Upper lobe of left lung (tissue), 6 donors: ENCODE measurements at regions not wholly inside any gene's neighbourhood (a gene's known extent, or its start where the extent isn't known, plus 50 kb on each side); places are given as distances from the start of the nearest gene placed in this dataset.

Experiments used
- ATAC-seq, 2 donors: fragments of 200-7000 bp; cut with Tn5 transposase; one replicate each; pipeline ENCODE4 v1.9.1; 2022; ENCODE audit warnings: mild to moderate bottlenecking in 2 of 2, moderate library complexity in 2 of 2; ENCODE audit not compliant: low FRiP score in 2 of 2
- DNase-seq, 2 donors: peaks; one replicate each; pipeline ENCODE4 v3.0.0-alpha.2; 2019 to 2020
- H3K27ac ChIP-seq, 4 donors: fragments of 200-600 bp; sonication (generic); one replicate each; pipeline ENCODE4 v1.5.1; 2016 to 2019
- H3K27me3 ChIP-seq, 4 donors: fragments of 200-600 bp; sonication (generic); one replicate each; pipeline ENCODE4 v1.5.1; 2017 to 2019
- H3K36me3 ChIP-seq, 4 donors: fragments of 200-600 bp; sonication (generic); one replicate each; pipeline ENCODE4 v1.5.1; 2016 to 2019
- H3K4me1 ChIP-seq, 4 donors: fragments of 200-600 bp; sonication (generic); one replicate each; pipeline ENCODE4 v1.5.1; 2018 to 2019
- H3K4me3 ChIP-seq, 4 donors: fragments of 200-600 bp; sonication (generic); one replicate each; pipeline ENCODE4 v1.5.1; 2017 to 2019; ENCODE audit warnings: mild to moderate bottlenecking in 2 of 4, moderate library complexity in 1 of 4
- H3K9me3 ChIP-seq, 4 donors: fragments of 200-600 bp; sonication (generic); one replicate each; pipeline ENCODE4 v1.5.1; 2018 to 2019
- EP300 ChIP-seq, 4 donors: sonication (generic); formaldehyde crosslinking; IDR thresholded peaks; one replicate each; pipeline ENCODE4 v1.5.1; 2017; ENCODE audit warnings: antibody characterized with exemption in 4 of 4, control low read depth in 2 of 4
- POLR2A ChIP-seq, 4 donors: fragments of 450-650 bp; IDR thresholded peaks; one replicate each; pipeline ENCODE4 v1.5.1; 2016 to 2017; ENCODE audit warnings: antibody characterized with exemption in 4 of 4, mild to moderate bottlenecking in 2 of 4
- POLR2AphosphoS5 ChIP-seq, 2 donors: sonication (generic); formaldehyde crosslinking; IDR thresholded peaks; one replicate each; pipeline ENCODE4 v1.5.1; 2017; ENCODE audit warnings: antibody characterized with exemption in 2 of 2
- WGBS, 2 donors: methylation state at CpG; one replicate each; pipeline ENCODE4 v1.1.5; 2017 to 2018; 5-methylcytosine and 5-hydroxymethylcytosine counted together
- TF ChIP-seq, protein P1 (sequence below), 6 experiments: fragments of 450-650 bp in 4 of 6; fragments of 200-600 bp in 2 of 6; sonication (generic) in 2 of 6; IDR thresholded peaks; one replicate each; pipeline ENCODE4 v1.5.1; 2016 to 2019; ENCODE audit warnings: antibody characterized with exemption in 6 of 6
- donor health status: DM: no; HTN: no; CAD: no; lungs with moderate emphysema.
- donor health status: DM: no; HTN: yes; CAD: no; lungs with severe emphysema.

DNA sequence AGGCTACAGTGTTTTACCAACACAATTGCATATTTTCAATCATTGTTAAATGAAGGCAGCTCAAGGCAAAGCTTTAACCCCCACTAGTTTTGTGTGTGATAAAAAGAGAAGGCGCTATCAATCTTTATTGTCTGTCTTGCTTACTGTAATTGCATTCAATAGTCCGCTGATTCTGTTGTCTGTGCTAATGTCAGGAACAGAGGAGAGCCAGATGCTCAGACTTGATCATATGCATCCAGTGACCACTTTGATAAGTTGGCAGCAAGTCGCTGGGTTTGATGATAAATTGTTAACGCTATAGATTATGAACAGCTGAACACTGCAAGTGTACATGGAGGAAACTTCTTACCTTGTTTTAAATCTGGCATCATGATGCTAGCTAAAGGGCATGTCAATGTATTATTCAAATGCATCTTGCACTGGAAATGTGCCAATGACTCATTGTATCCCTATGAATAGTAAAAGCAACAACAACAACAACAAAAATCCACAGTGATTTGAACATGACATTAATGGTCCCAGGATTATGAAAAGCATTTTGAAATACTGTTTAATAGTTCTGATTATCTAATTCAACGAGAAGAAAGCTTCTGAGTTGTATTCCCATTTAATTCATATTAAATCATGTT is 423.5 kb upstream of the FANCL start:
- Histone ChIP-seq H3K27me3 (no peaks in the 10 kb centered on the region), H3K27ac (no peak overlapping the region), H3K4me1 (no peaks in the 10 kb centered on the region), H3K4me3 (no peak overlapping the region), H3K9me3 (no peaks in the 10 kb centered on the region), H3K36me3 (no peaks in the 10 kb centered on the region)
- ATAC-seq (no peak), DNase-seq (no peak)
- 69 to 88% methylated on average over 5 of the region's 5 CpGs for WGBS, 2 donors
- no peak for TF ChIP-seq POLR2AphosphoS5 (IDR thresholded peaks at IDR 0.05)
- TF ChIP-seq, protein P1, sequence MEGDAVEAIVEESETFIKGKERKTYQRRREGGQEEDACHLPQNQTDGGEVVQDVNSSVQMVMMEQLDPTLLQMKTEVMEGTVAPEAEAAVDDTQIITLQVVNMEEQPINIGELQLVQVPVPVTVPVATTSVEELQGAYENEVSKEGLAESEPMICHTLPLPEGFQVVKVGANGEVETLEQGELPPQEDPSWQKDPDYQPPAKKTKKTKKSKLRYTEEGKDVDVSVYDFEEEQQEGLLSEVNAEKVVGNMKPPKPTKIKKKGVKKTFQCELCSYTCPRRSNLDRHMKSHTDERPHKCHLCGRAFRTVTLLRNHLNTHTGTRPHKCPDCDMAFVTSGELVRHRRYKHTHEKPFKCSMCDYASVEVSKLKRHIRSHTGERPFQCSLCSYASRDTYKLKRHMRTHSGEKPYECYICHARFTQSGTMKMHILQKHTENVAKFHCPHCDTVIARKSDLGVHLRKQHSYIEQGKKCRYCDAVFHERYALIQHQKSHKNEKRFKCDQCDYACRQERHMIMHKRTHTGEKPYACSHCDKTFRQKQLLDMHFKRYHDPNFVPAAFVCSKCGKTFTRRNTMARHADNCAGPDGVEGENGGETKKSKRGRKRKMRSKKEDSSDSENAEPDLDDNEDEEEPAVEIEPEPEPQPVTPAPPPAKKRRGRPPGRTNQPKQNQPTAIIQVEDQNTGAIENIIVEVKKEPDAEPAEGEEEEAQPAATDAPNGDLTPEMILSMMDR (IDR thresholded peaks at IDR 0.05): no peak
- no peak for TF ChIP-seq POLR2A (IDR thresholded peaks at IDR 0.05)
- TF ChIP-seq EP300 (IDR thresholded peaks at IDR 0.05): no peak

DNA sequence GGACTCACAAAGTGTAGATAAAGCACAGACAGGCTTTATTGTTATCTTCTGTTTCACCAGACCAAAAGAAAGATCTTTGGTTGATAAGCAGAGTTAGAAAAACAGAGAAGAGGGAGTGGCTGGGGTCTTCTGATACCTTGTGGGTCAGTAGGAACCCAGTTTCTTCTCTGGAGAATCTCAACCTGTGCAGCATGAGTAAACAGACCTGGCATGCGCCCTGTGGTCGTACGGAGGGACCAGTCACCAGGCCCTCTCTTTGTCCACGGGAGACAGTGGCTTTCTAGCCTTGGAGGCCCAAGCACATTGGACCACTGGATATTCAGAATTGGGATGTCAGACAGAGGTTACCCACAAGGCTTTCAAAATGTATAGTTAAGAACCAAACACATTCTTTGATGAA is 418.9 kb upstream of the FANCL start:
- H3K27me3 ChIP-seq: no peaks in the 10 kb centered on the region
- H3K4me3 ChIP-seq: no peak overlapping the region
- no peaks in the 10 kb centered on the region for H3K36me3 ChIP-seq
- H3K4me1 ChIP-seq: no peaks in the 10 kb centered on the region
- DNase-seq (no peak), ATAC-seq (no peak)
- no peaks in the 10 kb centered on the region for H3K9me3 ChIP-seq
- no peak overlapping the region for H3K27ac ChIP-seq
- TF ChIP-seq, protein P1 (IDR thresholded peaks at IDR 0.05): no peak
- TF ChIP-seq EP300 (IDR thresholded peaks at IDR 0.05) (no peak), POLR2A (IDR thresholded peaks at IDR 0.05) (no peak), POLR2AphosphoS5 (IDR thresholded peaks at IDR 0.05) (no peak)
- WGBS, 2 donors: 79 to 90% methylated on average over 4 of the region's 4 CpGs

DNA sequence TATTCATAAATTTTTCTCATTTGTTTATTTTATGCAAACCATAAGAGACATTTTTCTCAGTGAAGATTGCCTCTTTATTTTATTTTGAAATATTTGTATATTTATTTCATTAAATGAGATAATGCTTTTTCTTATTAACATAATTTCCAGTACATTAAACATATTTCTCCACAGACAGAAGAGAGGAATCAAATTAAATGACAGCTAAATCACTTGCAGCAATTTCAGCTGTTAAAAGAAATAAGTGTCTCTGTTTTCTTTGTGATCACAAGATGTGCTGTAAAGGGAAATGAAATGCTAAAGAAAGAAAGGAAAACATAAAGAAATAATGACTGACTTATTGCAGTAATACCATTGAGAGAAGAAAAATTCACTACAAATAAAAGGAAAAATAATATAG is 414.0 kb upstream of the FANCL start:
- Histone ChIP-seq H3K27me3 (no peaks in the 10 kb centered on the region), H3K27ac (no peak overlapping the region), H3K36me3 (no peaks in the 10 kb centered on the region), H3K9me3 (no peaks in the 10 kb centered on the region), H3K4me1 (no peaks in the 10 kb centered on the region), H3K4me3 (no peak overlapping the region)
- TF ChIP-seq, protein P1 (IDR thresholded peaks at IDR 0.05): no peak
- DNase-seq: no peak
- no peak for ATAC-seq

DNA sequence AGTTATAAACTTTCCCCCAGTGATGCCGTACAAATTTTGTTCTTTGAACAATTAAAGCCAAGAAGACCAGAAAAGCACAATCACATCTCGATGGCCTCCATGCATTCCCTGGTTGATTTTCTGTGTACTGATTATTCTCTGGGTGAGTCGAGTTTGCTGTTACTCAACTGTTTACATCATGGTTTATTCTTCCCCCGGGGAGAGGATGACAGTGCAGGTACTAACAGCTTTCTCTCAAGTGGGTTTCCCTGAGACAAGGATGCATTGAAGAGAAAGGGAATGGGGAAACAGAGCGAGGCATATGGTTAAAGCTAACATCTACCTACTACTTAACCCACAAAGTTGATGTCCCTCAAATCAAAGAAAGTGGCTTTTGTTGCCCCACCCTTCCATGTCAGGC is 410.8 kb upstream of the FANCL start:
- WGBS, 2 donors: 76 to 77% methylated on average over 5 of the region's 5 CpGs
- ATAC-seq (no peak), DNase-seq (no peak)
- TF ChIP-seq POLR2A (IDR thresholded peaks at IDR 0.05) (no peak), EP300 (IDR thresholded peaks at IDR 0.05) (no peak), POLR2AphosphoS5 (IDR thresholded peaks at IDR 0.05) (no peak)
- TF ChIP-seq, protein P1 (IDR thresholded peaks at IDR 0.05): no peak
- Histone ChIP-seq H3K36me3 (no peaks in the 10 kb centered on the region), H3K27me3 (no peaks in the 10 kb centered on the region), H3K27ac (no peak overlapping the region), H3K4me3 (no peak overlapping the region), H3K4me1 (no peaks in the 10 kb centered on the region), H3K9me3 (no peaks in the 10 kb centered on the region)

DNA sequence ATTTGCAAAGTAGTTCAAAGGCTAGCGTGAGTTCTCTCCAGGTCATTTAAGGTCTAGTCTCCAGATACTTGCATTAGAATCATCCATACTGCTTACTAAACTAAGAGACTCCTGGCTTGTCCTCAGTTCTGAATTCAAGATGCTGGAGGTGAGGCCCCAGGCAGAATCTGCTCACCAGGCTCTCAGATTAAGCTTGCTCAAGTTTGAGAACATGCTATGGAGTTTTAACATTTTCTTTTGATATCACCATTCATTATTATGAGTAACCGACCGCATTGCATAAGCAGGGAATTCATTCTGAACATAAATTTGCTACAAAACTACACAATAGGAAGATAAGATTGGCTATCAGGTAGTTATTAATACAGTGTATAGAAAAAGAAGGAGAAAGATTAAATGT is 409.7 kb upstream of the FANCL start:
- Histone ChIP-seq H3K9me3 (no peaks in the 10 kb centered on the region), H3K4me3 (no peak overlapping the region), H3K27ac (no peak overlapping the region), H3K4me1 (no peaks in the 10 kb centered on the region), H3K36me3 (no peaks in the 10 kb centered on the region), H3K27me3 (no peaks in the 10 kb centered on the region)
- TF ChIP-seq, protein P1 (IDR thresholded peaks at IDR 0.05): no peak
- TF ChIP-seq POLR2A (IDR thresholded peaks at IDR 0.05) (no peak), POLR2AphosphoS5 (IDR thresholded peaks at IDR 0.05) (no peak), EP300 (IDR thresholded peaks at IDR 0.05) (no peak)
- DNase-seq (no peak), ATAC-seq (no peak)
- 91 to 98% methylated on average over 3 of the region's 3 CpGs for WGBS, 2 donors
